ENCODE measurements at regions not wholly inside any gene's neighbourhood (a gene's known extent, or its start where the extent isn't known, plus 50 kb on each side); places are given as distances from the start of the nearest gene placed in this dataset.

DNA sequence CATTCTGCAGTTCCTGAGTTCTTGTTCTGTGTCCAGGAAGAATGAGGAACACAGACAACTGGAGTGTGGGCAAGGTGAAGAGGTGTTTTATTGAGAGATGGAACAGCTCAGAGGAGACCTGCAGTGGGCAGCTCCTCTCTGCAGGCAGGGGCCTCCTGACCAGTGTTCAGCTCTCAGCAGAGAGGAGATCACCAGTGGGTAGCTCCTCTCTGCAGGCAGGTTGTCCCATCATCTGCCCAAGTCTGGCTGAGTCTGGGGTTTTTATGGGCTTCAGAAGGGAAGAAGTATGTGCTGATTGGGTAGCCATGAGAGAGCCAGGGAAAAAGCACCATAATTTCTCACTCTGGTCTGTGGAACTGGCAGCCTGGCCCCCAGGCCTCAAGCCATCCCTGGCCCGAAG is 56.0 kb upstream of the RASGEF1B start:
- CTCF ChIA-PET (ENCODE audit: partially characterized antibody) = interaction anchor here (1.0 kb wide), 1 partner anchor 32 kb away, joined by 4 read pairs; no protein-coding TSS in a partner anchor
- Mint-ChIP-seq H3K36me3 (peaks cover 3 to 4% of the 10 kb centered on the region in 2 donors), H3K27me3 (peaks cover 0 to 1% of the 10 kb centered on the region in 2 donors), H3K9me3 (peaks cover 0 to 19% (median 8%) of the 10 kb centered on the region in 8 donors), H3K27ac (no peak overlapping the region), H3K4me1 (no peaks in the 10 kb centered on the region), H3K4me3 (no peak overlapping the region)
- Histone ChIP-seq H3K4me1 (ENCODE audit: insufficient read depth, low read length) (no peaks in the 10 kb centered on the region), H3K4me3 (ENCODE audit: low read length in 2 of 2) (no peak overlapping the region), H3K36me3 (ENCODE audit: insufficient read depth, low read length) (no peaks in the 10 kb centered on the region), H3K27me3 (ENCODE audit: insufficient read depth, low read length) (no peaks in the 10 kb centered on the region), H3K9me3 (ENCODE audit: control insufficient read depth in 1 of 2, low read length in 2 of 2) (no peaks in the 10 kb centered on the region), H3K27ac (ENCODE audit: low read depth, low read length) (no peak overlapping the region)
- intact Hi-C loops (cut with micrococcal nuclease) = no loop called here
- POLR2A ChIA-PET (ENCODE audit: partially characterized antibody) = no interaction called here
- no peak for DNase-seq

- Mint-ChIP-seq H3K36me3 (peaks cover 3 to 4% of the 10 kb centered on the region in 2 donors), H3K4me3 (no peak overlapping the region), H3K27ac (peak overlapping the region in 1 of 7 donors; percentile 20), H3K4me1 (no peaks in the 10 kb centered on the region), H3K9me3 (peaks cover 0 to 19% (median 8%) of the 10 kb centered on the region in 8 donors), H3K27me3 (peaks cover 0 to 1% of the 10 kb centered on the region in 2 donors)
- ChIA-PET CTCF (ENCODE audit: partially characterized antibody) (interaction anchor here (0.6 to 1.0 kb wide), 3 partner anchors 21 to 389 kb away, joined by 3 to 6 read pairs (median 4); no protein-coding TSS in a partner anchor), POLR2A (ENCODE audit: partially characterized antibody) (no interaction called here)
- no peaks in the 10 kb centered on the region for H3K36me3 ChIP-seq (ENCODE audit: insufficient read depth, low read length)
- intact Hi-C loops (cut with micrococcal nuclease) = no loop called here
- H3K4me3 ChIP-seq (ENCODE audit: low read length in 2 of 2) = no peak overlapping the region
- DNase-seq = no peak
- H3K9me3 ChIP-seq (ENCODE audit: control insufficient read depth in 1 of 2, low read length in 2 of 2) = no peaks in the 10 kb centered on the region
- no peak overlapping the region for H3K27ac ChIP-seq (ENCODE audit: low read depth, low read length)
- no peaks in the 10 kb centered on the region for H3K27me3 ChIP-seq (ENCODE audit: insufficient read depth, low read length)
- no peaks in the 10 kb centered on the region for H3K4me1 ChIP-seq (ENCODE audit: insufficient read depth, low read length)
Measured at GRCh38 chr4:81527115-81527514, 55.4 kb upstream of the RASGEF1B start.

GRCh38 chr4:81526706-81527105 is 55.0 kb upstream of the RASGEF1B start:
- H3K4me3 Mint-ChIP-seq = no peak overlapping the region
- no peak for DNase-seq
- H3K36me3 Mint-ChIP-seq = peaks cover 3 to 4% of the 10 kb centered on the region in 2 donors
- peaks cover 0 to 19% (median 8%) of the 10 kb centered on the region in 8 donors for H3K9me3 Mint-ChIP-seq
- ChIA-PET CTCF (ENCODE audit: partially characterized antibody) (interaction anchor here (0.6 to 1.0 kb wide), 3 partner anchors 21 to 390 kb away, joined by 3 to 6 read pairs (median 4); no protein-coding TSS in a partner anchor), POLR2A (ENCODE audit: partially characterized antibody) (no interaction called here)
- no peak overlapping the region for H3K4me3 ChIP-seq (ENCODE audit: low read length in 2 of 2)
- H3K27ac ChIP-seq (ENCODE audit: low read depth, low read length) = no peak overlapping the region
- no peaks in the 10 kb centered on the region for H3K4me1 ChIP-seq (ENCODE audit: insufficient read depth, low read length)
- peaks cover 1% of the 10 kb centered on the region in 2 donors for H3K27me3 Mint-ChIP-seq
- no peak overlapping the region for H3K27ac Mint-ChIP-seq
- no peaks in the 10 kb centered on the region for H3K27me3 ChIP-seq (ENCODE audit: insufficient read depth, low read length)
- intact Hi-C loops (cut with micrococcal nuclease) = no loop called here
- H3K9me3 ChIP-seq (ENCODE audit: control insufficient read depth in 1 of 2, low read length in 2 of 2) = no peaks in the 10 kb centered on the region
- no peaks in the 10 kb centered on the region for H3K4me1 Mint-ChIP-seq
- H3K36me3 ChIP-seq (ENCODE audit: insufficient read depth, low read length) = no peaks in the 10 kb centered on the region

DNA sequence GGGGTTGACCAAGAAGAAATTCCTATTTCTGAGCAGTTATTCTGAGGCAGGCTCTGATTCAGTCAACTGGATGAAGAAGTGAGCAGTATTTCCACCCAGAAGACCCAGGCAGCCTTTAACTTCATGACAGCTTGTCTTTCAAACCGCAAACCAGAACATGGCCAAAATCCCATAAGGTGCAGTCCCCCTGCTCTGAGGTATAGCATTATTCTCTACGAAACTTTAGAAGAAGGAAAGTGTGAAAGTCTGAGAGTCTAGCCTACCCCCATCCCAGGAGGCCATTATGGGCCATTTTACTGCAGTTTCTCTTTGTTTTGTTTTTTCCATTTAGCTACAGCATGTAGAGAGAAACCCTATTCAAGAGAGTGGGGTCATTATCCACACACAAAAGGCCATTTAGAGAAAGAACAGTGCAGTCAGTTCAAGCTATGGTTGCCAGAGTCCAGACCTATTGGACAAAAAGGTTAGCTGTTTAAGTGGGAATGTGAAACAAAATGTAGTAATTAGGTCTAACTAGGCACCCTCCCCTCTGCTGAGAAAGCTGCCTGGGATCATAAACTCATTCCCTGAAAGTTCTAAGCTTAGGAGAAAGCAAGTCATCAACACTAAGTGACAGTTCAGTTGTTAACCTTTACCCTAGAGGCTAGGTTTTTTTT is 52.1 kb upstream of the RASGEF1B start:
- Mint-ChIP-seq H3K9me3 (peaks cover 0 to 18% (median 8%) of the 10 kb centered on the region in 8 donors), H3K4me1 (no peaks in the 10 kb centered on the region), H3K4me3 (no peak overlapping the region), H3K27ac (no peak overlapping the region), H3K36me3 (peaks cover 3 to 4% of the 10 kb centered on the region in 2 donors), H3K27me3 (peaks cover 1 to 2% of the 10 kb centered on the region in 2 donors)
- intact Hi-C loops (cut with micrococcal nuclease) = no loop called here
- Histone ChIP-seq H3K36me3 (ENCODE audit: insufficient read depth, low read length) (no peaks in the 10 kb centered on the region), H3K27ac (ENCODE audit: low read depth, low read length) (no peak overlapping the region), H3K9me3 (ENCODE audit: control insufficient read depth in 1 of 2, low read length in 2 of 2) (no peaks in the 10 kb centered on the region), H3K27me3 (ENCODE audit: insufficient read depth, low read length) (no peaks in the 10 kb centered on the region), H3K4me3 (ENCODE audit: low read length in 2 of 2) (no peak overlapping the region), H3K4me1 (ENCODE audit: insufficient read depth, low read length) (no peaks in the 10 kb centered on the region)
- DNase-seq = no peak
- CTCF ChIA-PET (ENCODE audit: partially characterized antibody) = interaction anchor here (0.7 to 2.3 kb wide), 4 partner anchors 17 to 322 kb away, joined by 3 to 5 read pairs (median 4); no protein-coding TSS in a partner anchor
- POLR2A ChIA-PET (ENCODE audit: partially characterized antibody) = no interaction called here

- intact Hi-C loops (cut with micrococcal nuclease) = no loop called here
- H3K36me3 Mint-ChIP-seq = peaks cover 3 to 4% of the 10 kb centered on the region in 2 donors
Measured at GRCh38 chr4:81522711-81523110, 51.0 kb upstream of the RASGEF1B start.

DNA sequence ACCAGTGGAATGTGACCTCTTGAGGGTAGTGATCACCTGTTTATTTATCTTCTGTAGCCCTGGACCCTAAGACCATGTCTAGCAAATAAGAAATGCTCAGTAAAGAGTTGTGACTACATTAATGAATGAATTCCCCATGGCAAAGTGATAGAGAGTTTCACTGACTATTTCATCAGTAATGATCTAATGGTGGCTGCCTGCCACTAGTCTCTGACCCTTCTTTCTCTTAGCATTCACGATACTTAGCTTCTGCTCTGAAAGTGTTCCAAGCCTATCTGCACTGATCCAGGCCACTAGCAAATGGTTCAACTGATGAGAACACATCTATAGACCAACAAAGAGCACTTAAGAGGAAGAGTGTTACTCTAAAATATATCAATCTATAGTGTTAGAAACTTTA is 50.0 kb upstream of the RASGEF1B start:
- CTCF ChIA-PET (ENCODE audit: partially characterized antibody) = interaction anchor here (1.2 to 2.3 kb wide), 3 partner anchors 11 to 54 kb away, joined by 3 to 5 read pairs (median 4); no protein-coding TSS in a partner anchor

More at GRCh38 chr4:81522711-81523110, 51.0 kb upstream of the RASGEF1B start:
- no peak overlapping the region for H3K4me3 Mint-ChIP-seq
- POLR2A ChIA-PET (ENCODE audit: partially characterized antibody) = no interaction called here
- H3K36me3 ChIP-seq (ENCODE audit: insufficient read depth, low read length) = no peaks in the 10 kb centered on the region
- H3K27ac Mint-ChIP-seq = no peak overlapping the region
- DNase-seq = no peak
- no peaks in the 10 kb centered on the region for H3K4me1 Mint-ChIP-seq
- no peaks in the 10 kb centered on the region for H3K9me3 ChIP-seq (ENCODE audit: control insufficient read depth in 1 of 2, low read length in 2 of 2)
- no peaks in the 10 kb centered on the region for H3K27me3 ChIP-seq (ENCODE audit: insufficient read depth, low read length)
- peaks cover 1 to 2% of the 10 kb centered on the region in 2 donors for H3K27me3 Mint-ChIP-seq
- CTCF ChIA-PET (ENCODE audit: partially characterized antibody) = interaction anchor here (1.9 to 2.3 kb wide), 2 partner anchors 12 to 52 kb away, joined by 4 to 5 read pairs; no protein-coding TSS in a partner anchor
- no peak overlapping the region for H3K27ac ChIP-seq (ENCODE audit: low read depth, low read length)
- H3K4me1 ChIP-seq (ENCODE audit: insufficient read depth, low read length) = no peaks in the 10 kb centered on the region
- H3K9me3 Mint-ChIP-seq = peaks cover 0 to 13% (median 8%) of the 10 kb centered on the region in 8 donors
- H3K4me3 ChIP-seq (ENCODE audit: low read length in 2 of 2) = no peak overlapping the region

More for the DNA sequence above, 50.0 kb upstream of the RASGEF1B start:
- Mint-ChIP-seq H3K27me3 (peaks cover 1 to 2% of the 10 kb centered on the region in 2 donors), H3K4me3 (no peak overlapping the region), H3K27ac (no peak overlapping the region), H3K9me3 (peaks cover 0 to 6% (median 5%) of the 10 kb centered on the region in 8 donors), H3K36me3 (peaks cover 3 to 4% of the 10 kb centered on the region in 2 donors), H3K4me1 (no peaks in the 10 kb centered on the region)
- Histone ChIP-seq H3K9me3 (ENCODE audit: control insufficient read depth in 1 of 2, low read length in 2 of 2) (no peaks in the 10 kb centered on the region), H3K27ac (ENCODE audit: low read depth, low read length) (no peak overlapping the region), H3K27me3 (ENCODE audit: insufficient read depth, low read length) (no peaks in the 10 kb centered on the region), H3K36me3 (ENCODE audit: insufficient read depth, low read length) (no peaks in the 10 kb centered on the region), H3K4me3 (ENCODE audit: low read length in 2 of 2) (no peak overlapping the region), H3K4me1 (ENCODE audit: insufficient read depth, low read length) (no peaks in the 10 kb centered on the region)
- DNase-seq = no peak
- intact Hi-C loops (cut with micrococcal nuclease) = no loop called here
- POLR2A ChIA-PET (ENCODE audit: partially characterized antibody) = no interaction called here
